MG63 (cell line): ENCODE measurements at regions not wholly inside any gene's neighbourhood (a gene's known extent, or its start where the extent isn't known, plus 50 kb on each side); places are given as distances from the start of the nearest gene placed in this dataset.
A peak's percentile ranks its signal among the peaks of the same experiment; 100 is the strongest.

Experiments
- DNase-seq: peaks from one replicate; pipeline ENCODE4 v3.0.0-alpha.2; 2020
- H3K27me3 ChIP-seq: fragments of 250-450 bp; sonication (Bioruptor Pico); 2 replicates; pipeline ENCODE4 v1.5.1; 2020; ENCODE audit warnings: mild to moderate bottlenecking, moderate library complexity
- H3K36me3 ChIP-seq: fragments of 250-450 bp; sonication (Bioruptor Pico); 2 replicates; pipeline ENCODE4 v1.5.1; 2020; ENCODE audit warnings: mild to moderate bottlenecking, moderate library complexity
- H3K4me3 ChIP-seq: fragments of 250-450 bp; sonication (Bioruptor Pico); 2 replicates; pipeline ENCODE4 v1.5.1; 2020; ENCODE audit warnings: mild to moderate bottlenecking, moderate library complexity
- H3K9me3 ChIP-seq: fragments of 250-450 bp; sonication (Bioruptor Pico); 2 replicates; pipeline ENCODE4 v1.5.1; 2020; ENCODE audit warnings: mild to moderate bottlenecking, moderate library complexity

DNA sequence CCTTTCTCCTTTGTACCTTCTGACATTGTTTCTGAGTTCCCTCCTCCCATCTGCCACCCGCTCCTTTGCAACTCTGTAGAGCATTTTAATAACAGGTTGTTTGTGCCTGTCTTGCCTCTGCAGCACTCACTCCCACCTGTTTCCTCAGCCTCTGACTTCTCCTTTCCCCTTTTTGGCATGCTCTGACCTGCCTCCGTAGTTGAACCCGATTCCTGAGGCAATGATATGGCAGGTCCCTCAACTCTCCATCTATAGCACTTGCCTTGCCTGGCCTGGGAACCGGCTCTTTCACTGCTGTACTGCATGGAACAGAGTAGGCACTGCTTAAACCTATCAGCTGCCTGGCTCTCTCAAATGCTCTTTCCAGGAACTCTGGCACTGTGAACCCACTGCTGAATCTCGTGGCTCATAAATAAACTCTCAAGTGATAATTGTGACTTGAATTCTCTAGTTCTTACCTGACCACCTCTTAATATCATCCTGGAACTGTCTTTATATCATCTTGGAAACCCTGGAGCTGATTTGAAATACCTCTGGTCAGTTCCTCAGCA lies 50.3 kb downstream of the UTRN start:
- H3K27me3 ChIP-seq = no peaks in the 10 kb centered on the region
- H3K36me3 ChIP-seq = no peaks in the 10 kb centered on the region
- DNase-seq = no peak
- H3K4me3 ChIP-seq = no peak overlapping the region
- H3K9me3 ChIP-seq = no peaks in the 10 kb centered on the region

DNA sequence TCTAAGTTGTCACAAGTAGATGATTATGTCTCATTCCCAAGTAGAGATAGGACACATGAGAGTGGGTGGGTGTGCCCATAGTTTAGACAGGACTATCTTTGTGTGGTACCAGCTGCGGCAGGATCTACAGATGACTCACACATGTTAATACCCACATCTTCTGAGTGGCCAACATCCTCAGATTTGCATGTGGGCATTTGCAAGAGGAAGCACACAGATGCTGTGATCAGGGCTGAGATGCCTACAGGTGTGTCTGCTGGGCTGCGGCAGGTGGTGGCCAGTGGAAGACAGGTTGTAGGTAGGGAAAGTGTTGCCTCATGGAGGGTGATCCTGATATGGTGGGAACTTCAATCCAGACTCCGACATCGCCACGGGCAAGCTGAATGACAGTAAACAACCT lies 50.8 kb downstream of the UTRN start:
- Histone ChIP-seq H3K36me3 (no peaks in the 10 kb centered on the region), H3K4me3 (no peak overlapping the region), H3K27me3 (no peaks in the 10 kb centered on the region), H3K9me3 (no peaks in the 10 kb centered on the region)
- DNase-seq = no peak

DNA sequence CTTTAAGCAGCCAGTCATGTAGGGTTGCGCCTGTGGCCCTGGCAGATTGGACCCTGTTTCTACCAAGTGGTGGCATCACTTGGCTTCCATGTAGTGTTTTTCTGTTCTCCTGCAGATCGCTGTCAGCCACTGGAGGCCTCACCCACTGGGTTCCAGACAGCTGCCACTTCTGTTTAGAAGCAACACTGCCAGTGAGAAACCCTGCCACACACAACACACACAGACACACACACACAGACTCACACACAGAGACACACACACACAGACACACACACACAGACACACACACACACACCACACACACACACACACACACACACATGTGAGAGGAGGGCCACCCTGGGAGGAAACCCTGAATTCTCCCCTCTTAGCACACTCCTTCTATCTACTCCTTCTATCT lies 51.8 kb downstream of the UTRN start:
- no peaks in the 10 kb centered on the region for H3K9me3 ChIP-seq
- H3K27me3 ChIP-seq = no peaks in the 10 kb centered on the region
- no peaks in the 10 kb centered on the region for H3K36me3 ChIP-seq
- DNase-seq = no peak
- H3K4me3 ChIP-seq = no peak overlapping the region

DNA sequence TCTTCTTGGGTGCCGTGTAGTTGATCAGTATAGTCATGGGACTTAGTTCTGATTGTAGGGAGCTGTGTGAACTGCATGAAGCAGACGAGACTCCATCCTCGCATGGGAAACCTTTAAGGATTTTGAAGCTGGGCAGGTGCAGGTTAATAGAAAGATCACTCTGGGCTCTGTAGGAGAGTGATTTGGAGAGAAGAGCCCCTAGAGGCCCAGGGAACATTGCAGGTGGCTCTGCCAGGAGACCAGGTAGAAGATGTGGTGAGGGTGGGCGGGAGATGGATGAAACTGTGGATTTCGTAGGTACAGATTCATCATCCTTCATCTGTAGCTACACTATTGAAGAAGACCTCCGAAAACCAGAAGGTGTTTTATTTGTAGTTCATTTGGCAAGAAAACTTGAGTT lies 53.3 kb downstream of the UTRN start:
- Histone ChIP-seq H3K9me3 (no peaks in the 10 kb centered on the region), H3K36me3 (no peaks in the 10 kb centered on the region), H3K4me3 (no peak overlapping the region), H3K27me3 (no peaks in the 10 kb centered on the region)
- no peak for DNase-seq

DNA sequence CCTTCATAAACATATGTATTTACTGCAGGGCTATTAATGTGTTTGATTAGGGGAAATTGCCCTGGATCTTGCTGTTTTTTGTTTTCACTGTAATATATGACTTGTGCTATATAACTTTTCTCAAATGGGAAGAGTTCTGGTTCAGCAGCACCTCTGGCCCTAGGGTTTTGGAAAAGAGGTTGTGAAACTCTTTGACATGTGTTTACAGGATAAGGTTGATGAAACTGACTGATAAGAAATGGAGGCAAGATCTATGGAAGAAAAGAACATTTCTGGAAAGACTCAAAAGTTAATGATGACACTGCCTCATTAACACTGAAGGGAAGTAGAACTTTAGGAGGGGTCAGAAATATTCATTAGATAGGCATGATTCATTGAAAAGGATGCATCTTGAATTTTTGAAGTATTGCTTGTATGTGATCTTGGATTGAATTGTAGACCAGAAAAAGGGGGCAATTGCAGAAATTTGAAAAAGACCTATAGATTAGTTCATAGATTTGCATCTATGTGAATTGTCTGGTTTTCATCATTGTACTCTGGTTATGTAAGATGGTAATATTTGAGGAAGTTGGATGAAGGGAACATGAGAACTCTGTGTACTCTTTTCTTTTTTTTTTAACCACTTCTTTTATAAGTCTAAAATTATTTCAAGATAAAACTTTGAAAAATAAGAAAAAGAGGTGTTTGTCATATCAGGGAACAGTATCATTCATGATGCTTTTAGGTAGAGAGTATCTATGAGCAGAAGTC lies 54.0 kb downstream of the UTRN start:
- Histone ChIP-seq H3K4me3 (no peak overlapping the region), H3K9me3 (no peaks in the 10 kb centered on the region), H3K27me3 (no peaks in the 10 kb centered on the region), H3K36me3 (no peaks in the 10 kb centered on the region)
- DNase-seq = no peak

DNA sequence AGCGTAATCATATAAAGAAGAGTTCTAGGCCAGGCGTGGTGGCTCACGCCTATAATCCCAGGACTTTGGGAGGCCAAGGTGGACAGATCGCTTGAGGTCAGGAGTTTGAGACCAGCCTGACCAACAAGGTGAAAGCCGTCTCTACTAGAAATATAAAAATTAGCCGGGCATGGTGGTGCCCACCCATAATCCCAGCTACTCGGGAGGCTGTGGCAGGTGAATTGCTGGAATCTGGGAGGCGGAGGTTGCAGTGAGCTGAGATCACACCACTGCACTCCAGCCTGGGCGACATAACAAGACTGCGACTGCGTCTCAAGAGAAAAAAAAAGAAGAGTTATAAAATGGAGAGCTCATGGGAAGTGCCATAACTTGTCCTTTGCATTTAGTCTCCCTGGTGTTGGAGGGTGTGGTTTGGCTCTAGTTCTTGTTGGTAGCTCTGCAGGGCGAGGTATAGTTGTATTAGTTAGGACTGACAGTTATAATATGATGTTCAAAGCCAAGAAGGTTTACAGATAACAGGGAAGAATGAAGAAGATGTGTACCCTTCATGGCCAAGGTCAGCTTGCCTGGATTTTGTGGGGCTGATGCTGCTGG lies 54.8 kb downstream of the UTRN start:
- Histone ChIP-seq H3K27me3 (no peaks in the 10 kb centered on the region), H3K9me3 (no peaks in the 10 kb centered on the region), H3K4me3 (no peak overlapping the region), H3K36me3 (no peaks in the 10 kb centered on the region)
- DNase-seq = no peak

DNA sequence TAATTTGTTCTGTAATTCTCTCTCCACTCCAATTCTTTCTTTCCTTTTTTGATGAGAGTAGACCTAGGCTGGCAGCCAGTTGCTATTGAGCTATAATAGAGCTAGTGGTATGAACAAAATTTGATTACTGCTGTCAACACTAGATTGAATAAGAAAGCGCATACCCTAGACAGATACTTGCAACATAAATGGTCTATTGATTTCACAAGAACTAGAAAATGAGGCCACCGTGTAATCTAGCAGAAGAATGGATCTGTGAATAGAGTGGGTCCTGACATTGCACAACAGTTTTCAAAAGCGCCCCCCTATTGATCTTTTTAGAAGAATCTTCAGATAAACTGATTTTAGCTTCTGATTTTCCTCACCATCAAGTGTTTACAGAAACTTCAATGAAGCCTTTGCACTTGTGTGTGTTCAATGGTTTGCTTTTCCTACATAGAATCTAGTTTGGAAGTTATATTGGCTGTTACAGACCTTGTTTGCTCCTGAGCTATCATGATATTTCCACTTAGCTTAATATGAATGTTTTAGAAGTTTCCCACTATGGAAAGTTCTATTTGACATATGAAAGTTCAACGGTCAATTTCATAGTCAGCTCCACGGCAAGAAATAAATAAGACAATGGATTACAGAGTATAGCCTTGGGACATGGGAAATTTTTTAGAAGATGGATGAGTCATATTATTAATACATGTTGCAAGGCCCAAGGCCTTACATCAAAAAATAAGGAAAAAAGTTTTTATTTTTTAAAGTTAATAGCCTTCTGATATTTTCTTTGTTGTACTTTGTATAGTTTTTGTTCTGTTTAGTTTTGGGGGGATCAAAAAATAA lies 55.6 kb downstream of the UTRN start:
- Histone ChIP-seq H3K4me3 (no peak overlapping the region), H3K27me3 (no peaks in the 10 kb centered on the region), H3K9me3 (no peaks in the 10 kb centered on the region), H3K36me3 (no peaks in the 10 kb centered on the region)
- DNase-seq = no peak

DNA sequence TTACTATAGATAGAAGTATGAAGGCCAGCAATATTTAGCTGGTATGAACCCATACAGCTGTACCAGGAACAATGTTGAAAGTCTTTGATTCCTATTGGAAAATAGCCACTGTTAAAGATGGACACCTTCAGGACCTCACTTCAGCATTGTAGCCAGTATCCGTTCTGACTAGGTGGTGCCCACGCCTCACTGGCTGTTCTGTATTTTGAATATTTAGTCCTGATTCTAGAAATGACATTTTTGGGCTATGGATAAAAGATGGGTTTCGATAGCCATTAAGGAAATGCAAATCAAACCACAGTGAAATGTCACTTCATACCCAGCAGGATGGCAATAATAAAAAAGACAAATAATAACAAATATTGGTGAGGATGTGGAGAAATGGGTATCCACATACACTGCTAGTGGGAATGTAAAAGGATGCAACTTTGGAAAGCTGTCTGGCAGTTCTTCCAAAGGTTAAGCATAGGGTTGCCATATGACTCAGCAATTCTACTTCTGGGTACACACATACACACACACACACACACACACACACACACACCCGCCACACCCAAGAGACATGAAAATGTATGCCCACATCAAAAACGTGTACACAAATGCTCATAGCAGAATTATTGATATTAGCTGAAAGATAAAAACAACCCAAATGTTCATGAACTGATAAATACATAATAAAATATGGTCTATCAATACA lies 56.8 kb downstream of the UTRN start:
- Histone ChIP-seq H3K36me3 (no peaks in the 10 kb centered on the region), H3K27me3 (no peaks in the 10 kb centered on the region), H3K9me3 (no peaks in the 10 kb centered on the region), H3K4me3 (no peak overlapping the region)
- DNase-seq = no peak

DNA sequence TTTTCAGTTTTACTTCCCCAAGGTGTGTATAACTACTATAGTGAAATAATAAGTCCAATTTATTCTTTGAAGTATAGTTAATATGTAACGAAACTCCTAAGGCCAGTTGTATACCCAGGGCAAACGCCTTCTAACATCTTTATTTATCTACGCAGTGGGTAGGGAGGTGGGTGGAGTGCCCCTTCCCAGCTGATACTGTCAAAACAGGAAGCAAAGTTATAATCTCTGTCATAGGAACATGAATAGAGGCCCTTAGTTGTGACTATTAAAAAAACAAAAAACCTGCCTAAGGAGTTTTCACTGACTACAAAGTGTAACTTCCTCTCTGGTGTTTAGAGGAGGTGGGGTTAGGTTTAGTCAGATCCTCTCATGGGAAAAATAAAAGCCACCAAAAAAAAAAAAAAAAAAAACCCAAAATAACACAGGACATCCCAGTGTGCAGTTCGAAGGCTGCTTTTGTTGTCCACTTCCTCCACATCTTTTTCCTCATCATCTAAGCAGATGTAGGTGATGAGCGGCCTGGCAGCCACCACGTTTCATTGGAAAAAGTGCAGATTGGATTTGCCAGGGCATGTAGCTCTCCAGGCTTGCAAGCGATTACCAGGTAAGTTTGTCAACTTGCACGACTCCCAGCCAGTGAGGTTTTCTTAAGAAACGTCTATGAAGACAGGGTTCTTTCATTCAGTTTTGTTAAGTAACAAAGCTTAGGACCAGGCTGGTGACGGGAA lies 58.7 kb downstream of the UTRN start:
- no peak for DNase-seq
- Histone ChIP-seq H3K9me3 (no peaks in the 10 kb centered on the region), H3K27me3 (no peaks in the 10 kb centered on the region), H3K36me3 (no peaks in the 10 kb centered on the region), H3K4me3 (no peak overlapping the region)

DNA sequence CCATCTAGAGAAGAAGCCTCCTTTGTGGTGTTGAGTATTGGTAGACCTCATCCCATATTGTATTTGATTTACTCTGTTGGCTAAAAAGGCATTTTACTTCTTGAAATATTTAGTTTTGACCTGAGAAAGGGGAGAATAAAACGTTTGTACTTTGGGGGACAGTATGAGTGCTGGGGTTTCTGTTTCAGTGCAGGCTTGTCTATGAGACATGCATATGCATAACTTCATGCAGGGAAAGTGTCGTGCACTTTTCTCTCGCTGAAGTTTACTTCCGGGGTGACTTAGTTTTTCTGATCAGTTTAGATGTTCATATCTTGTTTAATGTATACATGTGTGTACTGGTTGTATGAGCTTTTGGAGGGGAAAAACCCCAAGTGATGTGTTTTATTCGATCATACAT lies 59.5 kb downstream of the UTRN start:
- Histone ChIP-seq H3K4me3 (no peak overlapping the region), H3K9me3 (no peaks in the 10 kb centered on the region), H3K27me3 (no peaks in the 10 kb centered on the region), H3K36me3 (no peaks in the 10 kb centered on the region)
- DNase-seq = no peak

DNA sequence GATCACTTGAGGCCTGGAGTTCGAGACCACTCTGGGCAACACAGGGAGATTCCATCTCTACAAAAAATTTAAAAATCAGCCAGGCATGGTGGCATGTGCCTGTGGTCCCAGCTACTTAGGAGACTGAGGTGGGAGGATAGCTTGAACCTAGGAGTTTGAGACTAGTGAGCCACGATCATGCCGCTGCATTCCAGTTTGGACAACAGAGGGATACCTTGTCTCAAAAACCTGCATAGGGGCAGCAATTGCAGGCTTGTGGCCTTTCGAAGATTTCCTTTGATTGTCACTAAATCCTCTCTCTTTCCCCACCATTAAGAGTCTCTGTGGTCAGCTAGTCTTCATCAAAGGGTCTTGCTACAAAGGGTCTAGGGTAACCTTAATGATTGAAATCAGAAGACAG lies 60.3 kb downstream of the UTRN start:
- Histone ChIP-seq H3K4me3 (no peak overlapping the region), H3K27me3 (no peaks in the 10 kb centered on the region), H3K36me3 (no peaks in the 10 kb centered on the region), H3K9me3 (no peaks in the 10 kb centered on the region)
- no peak for DNase-seq

DNA sequence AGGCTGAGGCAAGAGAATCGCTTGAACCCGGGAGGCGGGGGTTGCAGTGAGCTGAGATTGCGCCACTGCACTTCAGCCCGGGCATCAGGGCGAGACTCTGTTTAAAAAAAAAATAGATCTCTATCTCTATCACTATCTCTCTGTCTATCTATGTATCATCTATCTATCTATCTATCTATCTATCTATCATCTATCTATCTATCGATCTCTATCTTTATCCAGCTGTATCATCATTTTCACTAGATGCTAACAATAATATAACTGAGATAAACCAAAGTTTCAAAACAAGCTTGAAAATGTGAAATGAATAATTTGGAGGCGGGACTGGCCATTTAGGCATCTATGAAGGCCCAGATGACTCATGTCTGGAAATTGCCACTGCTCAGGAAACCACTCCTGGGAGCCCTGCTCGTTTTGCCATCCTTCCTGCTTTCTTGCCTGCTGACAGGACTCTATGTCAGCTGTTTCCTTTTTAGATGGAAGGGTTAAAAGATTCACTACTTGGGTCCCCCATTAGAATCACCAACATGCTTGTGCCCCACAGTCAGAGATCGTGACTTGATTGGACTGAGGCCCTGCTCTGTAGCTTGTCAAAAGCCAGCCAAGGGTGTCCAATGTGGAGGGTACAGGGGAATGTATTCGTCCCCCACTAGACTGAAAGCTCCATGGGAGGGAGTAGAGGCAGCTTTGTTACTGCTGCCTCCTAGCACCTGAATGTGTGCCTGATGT lies 61.7 kb downstream of the UTRN start:
- no peak overlapping the region for H3K4me3 ChIP-seq
- peak; percentile 62 for DNase-seq
- H3K27me3 ChIP-seq = no peaks in the 10 kb centered on the region
- no peaks in the 10 kb centered on the region for H3K9me3 ChIP-seq
- no peaks in the 10 kb centered on the region for H3K36me3 ChIP-seq

DNA sequence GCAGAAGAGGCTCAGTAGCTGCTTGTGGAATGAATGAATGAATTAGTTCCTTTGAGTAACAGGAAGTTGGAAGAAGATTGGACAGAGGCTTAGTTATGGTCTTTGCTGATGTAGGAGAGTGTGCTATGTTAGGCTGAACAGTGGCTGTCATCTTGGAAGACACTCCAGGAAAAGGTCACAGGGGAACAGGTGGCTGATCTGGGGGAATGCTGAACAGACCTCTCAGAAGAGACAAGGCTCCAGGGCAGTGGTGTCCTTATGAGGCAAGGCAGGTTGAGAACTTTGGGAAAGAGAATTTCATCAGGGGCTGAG lies 62.3 kb downstream of the UTRN start:
- Histone ChIP-seq H3K36me3 (no peaks in the 10 kb centered on the region), H3K9me3 (no peaks in the 10 kb centered on the region), H3K4me3 (no peak overlapping the region), H3K27me3 (no peaks in the 10 kb centered on the region)
- no peak for DNase-seq

DNA sequence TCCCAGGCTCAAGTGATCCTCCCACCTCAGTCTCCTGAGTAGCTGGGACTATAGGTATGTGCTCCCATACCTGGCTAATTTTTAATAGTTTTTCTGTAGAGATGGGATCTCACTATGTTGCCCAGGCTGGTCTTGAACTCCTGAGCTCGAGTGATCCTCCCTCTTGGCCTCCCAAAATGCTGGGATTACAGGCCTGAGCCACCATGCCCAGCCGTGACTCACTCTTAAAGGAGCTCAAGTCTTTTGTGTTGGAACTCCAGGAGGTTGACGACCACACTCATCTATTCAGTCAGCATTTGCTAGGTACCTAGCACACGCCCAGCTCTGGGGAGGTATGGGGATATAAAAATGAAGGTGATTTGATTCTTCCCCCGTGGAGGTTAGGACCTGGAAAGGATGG lies 62.8 kb downstream of the UTRN start:
- Histone ChIP-seq H3K27me3 (no peaks in the 10 kb centered on the region), H3K4me3 (no peak overlapping the region), H3K36me3 (no peaks in the 10 kb centered on the region), H3K9me3 (no peaks in the 10 kb centered on the region)
- no peak for DNase-seq

DNA sequence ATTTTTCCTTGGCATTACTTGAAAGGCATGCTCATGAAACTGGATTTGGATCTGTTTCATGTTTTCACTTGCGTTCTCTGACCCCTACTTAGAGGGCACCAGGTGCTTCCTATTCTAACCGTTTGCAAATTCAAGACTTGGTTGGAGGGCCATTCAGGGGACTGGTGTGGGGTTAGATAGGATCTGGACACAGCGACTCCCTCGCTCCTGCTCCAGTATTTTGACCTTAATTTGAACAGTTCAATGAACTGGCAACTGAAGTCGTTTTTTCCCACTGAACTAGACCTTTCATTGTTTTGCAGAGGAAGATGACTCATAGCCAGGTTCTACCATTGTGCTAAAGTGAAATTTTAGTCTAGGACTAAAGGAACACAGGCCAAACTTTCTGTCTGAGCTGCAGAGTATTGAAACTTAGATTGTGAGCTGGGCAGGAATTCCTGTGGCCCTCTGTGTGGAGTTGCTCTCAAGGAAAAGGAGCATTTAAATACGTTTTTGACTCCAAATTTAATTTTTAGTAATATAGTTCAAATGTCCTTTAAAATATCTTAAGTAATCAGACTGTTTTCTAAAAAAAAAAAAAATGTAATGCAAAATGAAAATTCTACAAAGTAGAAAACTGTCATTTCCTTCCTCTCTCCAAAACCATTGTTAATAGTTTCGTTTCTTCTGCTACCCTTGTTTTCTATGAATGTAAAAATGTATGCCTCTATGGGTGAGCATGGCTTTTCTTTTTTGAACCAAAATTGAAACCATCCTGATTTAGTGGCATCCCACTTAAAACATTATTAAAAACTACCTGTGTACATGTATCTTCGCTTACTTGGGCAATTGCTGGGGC lies 64.8 kb downstream of the UTRN start:
- DNase-seq = no peak
- Histone ChIP-seq H3K36me3 (no peaks in the 10 kb centered on the region), H3K27me3 (no peaks in the 10 kb centered on the region), H3K4me3 (0 out of 2 replicates have a peak overlapping the region, but pooled peaks have one; percentile 3), H3K9me3 (no peaks in the 10 kb centered on the region)
